K562 (cell line): ENCODE measurements at regions not wholly inside any gene's neighbourhood (a gene's known extent, or its start where the extent isn't known, plus 50 kb on each side); places are given as distances from the start of the nearest gene placed in this dataset.

Source experiments
- PHB2 ChIP-seq: fragments of 450-650 bp; IDR thresholded peaks from 2 replicates; pipeline ENCODE4 v1.6.1; 2017; ENCODE audit warnings: low read depth
- RNF2 ChIP-seq: sonication (generic); IDR thresholded peaks from 2 replicates; pipeline ENCODE4 v1.6.1; 2016

DNA sequence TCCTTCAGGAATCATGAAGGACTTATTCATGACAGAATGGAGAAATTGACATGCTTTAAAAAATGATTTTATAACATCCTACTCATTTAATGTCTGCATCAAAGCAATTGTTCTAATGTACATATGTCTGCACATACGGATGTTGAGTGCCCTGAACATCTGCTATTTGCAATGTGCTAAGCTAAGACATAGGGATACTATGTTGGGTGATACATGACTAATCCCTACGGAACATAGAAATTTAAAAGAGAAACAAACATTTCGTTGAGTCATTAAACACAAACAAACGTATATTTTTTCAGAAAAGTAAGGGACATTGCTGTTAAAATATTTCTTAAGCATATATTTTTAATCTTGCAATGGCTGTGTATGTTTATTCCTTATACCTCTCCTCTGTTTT lies 686.5 kb upstream of the ADAMTS16 start:
- TF ChIP-seq RNF2 (no peak), PHB2 (no peak)
